Transverse colon (tissue), 3 donors: ENCODE measurements at regions not wholly inside any gene's neighbourhood (a gene's known extent, or its start where the extent isn't known, plus 50 kb on each side); places are given as distances from the start of the nearest gene placed in this dataset.

Experiments used
- POLR2A ChIP-seq: fragments of 450-650 bp; IDR thresholded peaks from one replicate; pipeline ENCODE4 v1.6.1; 2016; ENCODE audit warnings: antibody characterized with exemption, mild to moderate bottlenecking, moderate library complexity
- TF ChIP-seq, protein P1 (sequence below), 5 experiments: fragments of 200-600 bp in 3 of 5; fragments of 450-650 bp in 2 of 5; sonication (generic) in 3 of 5; IDR thresholded peaks; 1 replicate in 2 of 5; 2 replicates in 3 of 5; pipeline ENCODE4 v1.5.1; 2016 to 2017; ENCODE audit warnings: antibody characterized with exemption in 5 of 5, inconsistent platforms in 3 of 5, mild to moderate bottlenecking in 2 of 5, moderate library complexity in 1 of 5

DNA sequence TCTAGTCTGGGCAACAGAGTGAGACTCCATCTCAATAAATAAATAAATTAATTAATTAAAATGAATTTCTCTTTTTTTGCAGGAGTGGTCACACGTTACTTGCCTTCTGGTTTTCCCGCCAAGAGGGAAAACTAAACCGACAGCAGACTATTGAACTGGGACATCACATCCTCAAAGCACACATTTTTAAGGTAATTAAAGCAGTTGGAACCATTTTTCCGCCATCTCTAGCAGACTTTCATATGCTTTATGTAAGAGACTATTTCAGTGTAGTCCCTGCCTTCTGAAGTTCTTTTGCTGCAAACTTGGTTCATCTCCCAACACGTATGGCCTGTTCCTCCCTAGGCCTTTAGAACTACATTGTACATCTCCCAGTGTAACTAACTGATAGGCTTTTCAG lies 66.5 kb downstream of the CYB561 start:
- TF ChIP-seq, protein P1, sequence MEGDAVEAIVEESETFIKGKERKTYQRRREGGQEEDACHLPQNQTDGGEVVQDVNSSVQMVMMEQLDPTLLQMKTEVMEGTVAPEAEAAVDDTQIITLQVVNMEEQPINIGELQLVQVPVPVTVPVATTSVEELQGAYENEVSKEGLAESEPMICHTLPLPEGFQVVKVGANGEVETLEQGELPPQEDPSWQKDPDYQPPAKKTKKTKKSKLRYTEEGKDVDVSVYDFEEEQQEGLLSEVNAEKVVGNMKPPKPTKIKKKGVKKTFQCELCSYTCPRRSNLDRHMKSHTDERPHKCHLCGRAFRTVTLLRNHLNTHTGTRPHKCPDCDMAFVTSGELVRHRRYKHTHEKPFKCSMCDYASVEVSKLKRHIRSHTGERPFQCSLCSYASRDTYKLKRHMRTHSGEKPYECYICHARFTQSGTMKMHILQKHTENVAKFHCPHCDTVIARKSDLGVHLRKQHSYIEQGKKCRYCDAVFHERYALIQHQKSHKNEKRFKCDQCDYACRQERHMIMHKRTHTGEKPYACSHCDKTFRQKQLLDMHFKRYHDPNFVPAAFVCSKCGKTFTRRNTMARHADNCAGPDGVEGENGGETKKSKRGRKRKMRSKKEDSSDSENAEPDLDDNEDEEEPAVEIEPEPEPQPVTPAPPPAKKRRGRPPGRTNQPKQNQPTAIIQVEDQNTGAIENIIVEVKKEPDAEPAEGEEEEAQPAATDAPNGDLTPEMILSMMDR (IDR thresholded peaks at IDR 0.05): no peak
- TF ChIP-seq POLR2A: no peak
